Fibroblast of lung (primary cell): ENCODE measurements at regions not wholly inside any gene's neighbourhood (a gene's known extent, or its start where the extent isn't known, plus 50 kb on each side); places are given as distances from the start of the nearest gene placed in this dataset.

ENCODE experiments used
- EZH2 ChIP-seq: IDR thresholded peaks from 2 replicates; pipeline ENCODE4 v1.5.1; 2012; ENCODE audit warnings: low read length, control low read depth, mild to moderate bottlenecking; ENCODE audit errors: missing control alignments
- TF ChIP-seq, protein P1 (sequence below), 2 donors: IDR thresholded peaks in 1 of 2; conservative IDR thresholded peaks in 1 of 2; 1 replicate in 1 of 2; 2 replicates in 1 of 2; pipeline ENCODE4 v1.5.1; 2011 to 2012; ENCODE audit warnings: low read length in 2 of 2, control low read depth in 1 of 2, inconsistent platforms in 1 of 2, low read depth in 1 of 2, mild to moderate bottlenecking in 1 of 2

DNA sequence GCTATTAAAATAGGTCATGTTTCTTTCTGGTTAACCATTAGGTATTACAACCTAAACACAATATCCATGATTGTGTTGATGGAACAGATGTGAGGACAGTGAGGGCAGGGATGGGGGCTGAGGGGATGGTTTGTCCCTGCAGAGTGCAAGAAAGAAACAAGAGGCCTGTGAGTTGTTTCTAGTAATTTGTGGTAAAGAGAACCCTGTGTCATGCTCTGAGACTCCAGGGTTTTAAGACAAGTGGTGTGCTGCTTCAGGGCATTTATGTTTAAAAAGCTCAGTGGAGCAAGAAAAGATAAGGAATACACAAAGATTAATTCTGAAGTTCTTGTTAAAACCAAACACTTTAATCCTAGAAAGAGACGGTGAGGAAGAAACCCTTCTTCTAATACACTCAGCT is 656.5 kb downstream of the TLE1 start:
- TF ChIP-seq, protein P1, sequence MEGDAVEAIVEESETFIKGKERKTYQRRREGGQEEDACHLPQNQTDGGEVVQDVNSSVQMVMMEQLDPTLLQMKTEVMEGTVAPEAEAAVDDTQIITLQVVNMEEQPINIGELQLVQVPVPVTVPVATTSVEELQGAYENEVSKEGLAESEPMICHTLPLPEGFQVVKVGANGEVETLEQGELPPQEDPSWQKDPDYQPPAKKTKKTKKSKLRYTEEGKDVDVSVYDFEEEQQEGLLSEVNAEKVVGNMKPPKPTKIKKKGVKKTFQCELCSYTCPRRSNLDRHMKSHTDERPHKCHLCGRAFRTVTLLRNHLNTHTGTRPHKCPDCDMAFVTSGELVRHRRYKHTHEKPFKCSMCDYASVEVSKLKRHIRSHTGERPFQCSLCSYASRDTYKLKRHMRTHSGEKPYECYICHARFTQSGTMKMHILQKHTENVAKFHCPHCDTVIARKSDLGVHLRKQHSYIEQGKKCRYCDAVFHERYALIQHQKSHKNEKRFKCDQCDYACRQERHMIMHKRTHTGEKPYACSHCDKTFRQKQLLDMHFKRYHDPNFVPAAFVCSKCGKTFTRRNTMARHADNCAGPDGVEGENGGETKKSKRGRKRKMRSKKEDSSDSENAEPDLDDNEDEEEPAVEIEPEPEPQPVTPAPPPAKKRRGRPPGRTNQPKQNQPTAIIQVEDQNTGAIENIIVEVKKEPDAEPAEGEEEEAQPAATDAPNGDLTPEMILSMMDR (conservative IDR thresholded peaks at IDR 0.05 in 1 of 2, IDR thresholded peaks at IDR 0.05 in 1 of 2; ENCODE audit: low read depth in 1 of 2, low read length in 2 of 2) = no peak
- no peak for TF ChIP-seq EZH2
